Adrenal gland (tissue), 9 donors: ENCODE measurements at regions not wholly inside any gene's neighbourhood (a gene's known extent, or its start where the extent isn't known, plus 50 kb on each side); places are given as distances from the start of the nearest gene placed in this dataset.
"Not testable (repeated sequence)": the region's sequence is repeated elsewhere in the genome, so short reads cannot be mapped to it uniquely, and the experiment has no call there.

Experiments used
- DNase-seq, 7 donors: peaks; one replicate each; pipeline ENCODE4 v3.0.0-alpha.2; 2019 to 2020
- H3K27ac ChIP-seq, 5 donors: fragments of 200-600 bp; sonication (generic) in 4 of 5; 1 replicate in 3 of 5; 2 replicates in 2 of 5; pipeline versions ENCODE4 v1.5.1 to v1.8.0; 2016 to 2020; ENCODE audit warnings: mild to moderate bottlenecking in 1 of 5
- H3K27me3 ChIP-seq: fragments of 200-600 bp; 2 replicates; pipeline ENCODE4 v1.8.0; 2021
- H3K36me3 ChIP-seq, 2 donors: fragments of 200-600 bp; replicated peaks in 1 of 2; 1 replicate in 1 of 2; 2 replicates in 1 of 2; pipeline versions ENCODE4 v1.5.1 to v1.8.0; 2018 to 2022
- H3K4me1 ChIP-seq, 2 donors: fragments of 200-600 bp; replicated peaks in 1 of 2; 1 replicate in 1 of 2; 2 replicates in 1 of 2; pipeline versions ENCODE4 v1.5.1 to v1.8.0; 2018 to 2021
- H3K4me3 ChIP-seq, 4 donors: fragments of 200-600 bp; sonication (generic) in 3 of 4; one replicate each; pipeline ENCODE4 v1.5.1; 2016 to 2018
- H3K9me3 ChIP-seq, 3 donors: fragments of 200-600 bp; sonication (generic) in 1 of 3; replicated peaks in 1 of 3; 1 replicate in 2 of 3; 2 replicates in 1 of 3; pipeline versions ENCODE4 v1.5.1 to v1.8.0; 2016 to 2021
- POLR2A ChIP-seq, 2 donors: fragments of 450-650 bp; IDR thresholded peaks; one replicate each; pipeline ENCODE4 v1.6.1; 2017; ENCODE audit warnings: antibody characterized with exemption in 2 of 2, mild to moderate bottlenecking in 2 of 2, moderate library complexity in 1 of 2
- WGBS, 4 donors: extraction: QIAGEN DNeasy Blood & Tissue Kit in 2 of 4; methylation state at CpG; one replicate each; pipeline versions ENCODE4 v1.1.5 to v1.1.7; 2013 to 2017; 5-methylcytosine and 5-hydroxymethylcytosine counted together
- intact Hi-C, 2 donors: fragments of 100-400 bp; cut with DNase I; formaldehyde crosslinking; loops; one replicate each; pipeline versions ENCODE4 v1.14.1 to v1.15.0; 2022 to 2023
- TF ChIP-seq, protein P1 (sequence below), 6 experiments: fragments of 450-650 bp in 4 of 6; fragments of 200-600 bp in 2 of 6; sonication (generic) in 1 of 6; IDR thresholded peaks; 1 replicate in 5 of 6; 2 replicates in 1 of 6; pipeline versions ENCODE4 v1.5.1 to v1.8.0; 2016 to 2021; ENCODE audit warnings: antibody characterized with exemption in 6 of 6, mild to moderate bottlenecking in 2 of 6, moderate library complexity in 1 of 6
- donor health status: healthy with polysubstance abuse.
- donor health status: Bipolar disorder and iron deficiency.
- donor health status: DM: yes; HTN: yes; CAD: no.
- donor health status: DM: no; HTN: no; CAD: no.
- donor health status: DM: no; HTN: no; CAD: no.

GRCh38 chr16:29199626-29200025 lies 206.9 kb downstream of the NPIPB11 start:
- H3K27ac ChIP-seq, result peak overlapping the region in 4 of 5 donors; percentile 23 to 73 (median 49)

GRCh38 chr16:29198731-29199521 lies 207.6 kb downstream of the NPIPB11 start:
- WGBS, 4 donors, result 84 to 93% (median 89%) methylated on average over 8 to 23 of the region's 23 CpGs
- TF ChIP-seq, protein P1, sequence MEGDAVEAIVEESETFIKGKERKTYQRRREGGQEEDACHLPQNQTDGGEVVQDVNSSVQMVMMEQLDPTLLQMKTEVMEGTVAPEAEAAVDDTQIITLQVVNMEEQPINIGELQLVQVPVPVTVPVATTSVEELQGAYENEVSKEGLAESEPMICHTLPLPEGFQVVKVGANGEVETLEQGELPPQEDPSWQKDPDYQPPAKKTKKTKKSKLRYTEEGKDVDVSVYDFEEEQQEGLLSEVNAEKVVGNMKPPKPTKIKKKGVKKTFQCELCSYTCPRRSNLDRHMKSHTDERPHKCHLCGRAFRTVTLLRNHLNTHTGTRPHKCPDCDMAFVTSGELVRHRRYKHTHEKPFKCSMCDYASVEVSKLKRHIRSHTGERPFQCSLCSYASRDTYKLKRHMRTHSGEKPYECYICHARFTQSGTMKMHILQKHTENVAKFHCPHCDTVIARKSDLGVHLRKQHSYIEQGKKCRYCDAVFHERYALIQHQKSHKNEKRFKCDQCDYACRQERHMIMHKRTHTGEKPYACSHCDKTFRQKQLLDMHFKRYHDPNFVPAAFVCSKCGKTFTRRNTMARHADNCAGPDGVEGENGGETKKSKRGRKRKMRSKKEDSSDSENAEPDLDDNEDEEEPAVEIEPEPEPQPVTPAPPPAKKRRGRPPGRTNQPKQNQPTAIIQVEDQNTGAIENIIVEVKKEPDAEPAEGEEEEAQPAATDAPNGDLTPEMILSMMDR (IDR thresholded peaks at IDR 0.05), result no peak
- TF ChIP-seq POLR2A (IDR thresholded peaks at IDR 0.05), result no peak
- Histone ChIP-seq H3K27ac (peak overlapping the region in 3 of 5 donors; percentile 23 to 73 (median 61)), H3K4me1 (peaks cover 0 to 18% of the 10 kb centered on the region in 2 donors), H3K9me3 (no peaks in the 10 kb centered on the region), H3K36me3 (no peaks in the 10 kb centered on the region), H3K27me3 (no peaks in the 10 kb centered on the region), H3K4me3 (no peak overlapping the region)
- peak in 3 of 7 donors; percentile 16 to 47 (median 19) for DNase-seq
- intact Hi-C loops, result no loop called here

More at GRCh38 chr16:29199626-29200025, 206.9 kb downstream of the NPIPB11 start:
- DNase-seq, result peak in 3 of 7 donors; percentile 15 to 54 (median 24)
- intact Hi-C loops, H3K27me3 ChIP-seq, H3K4me3 ChIP-seq, H3K9me3 ChIP-seq, H3K36me3 ChIP-seq: not testable (repeated sequence)
- peaks cover 0 to 18% of the 10 kb centered on the region in 2 donors for H3K4me1 ChIP-seq
- 75 to 79% (median 76%) methylated on average over 12 to 15 of the region's 15 CpGs for WGBS, 4 donors

GRCh38 chr16:29198231-29198630 lies 208.3 kb downstream of the NPIPB11 start:
- H3K4me1 ChIP-seq, result peaks cover 0 to 18% of the 10 kb centered on the region in 2 donors

GRCh38 chr16:29197494-29198100 lies 208.9 kb downstream of the NPIPB11 start:
- 88 to 99% (median 97%) methylated on average over 5 of the region's 5 CpGs for WGBS, 4 donors
- peak in 3 of 7 donors; percentile 2 to 13 (median 3) for DNase-seq
- H3K27me3 ChIP-seq, H3K27ac ChIP-seq, intact Hi-C loops, H3K36me3 ChIP-seq, H3K9me3 ChIP-seq, H3K4me3 ChIP-seq: not testable (repeated sequence)
- H3K4me1 ChIP-seq, result peaks cover 0 to 18% of the 10 kb centered on the region in 2 donors

More at GRCh38 chr16:29198231-29198630, 208.3 kb downstream of the NPIPB11 start:
- 88 to 96% (median 93%) methylated on average over 4 of the region's 4 CpGs for WGBS, 4 donors
- intact Hi-C loops, result no loop called here
- Histone ChIP-seq H3K27me3 (no peaks in the 10 kb centered on the region), H3K4me3 (no peak overlapping the region), H3K27ac (no peak overlapping the region), H3K36me3 (no peaks in the 10 kb centered on the region), H3K9me3 (no peaks in the 10 kb centered on the region)
- no peak for TF ChIP-seq POLR2A (IDR thresholded peaks at IDR 0.05)
- TF ChIP-seq, protein P1 (IDR thresholded peaks at IDR 0.05), result no peak
- peak in 3 of 7 donors; percentile 1 to 36 (median 5) for DNase-seq

DNA sequence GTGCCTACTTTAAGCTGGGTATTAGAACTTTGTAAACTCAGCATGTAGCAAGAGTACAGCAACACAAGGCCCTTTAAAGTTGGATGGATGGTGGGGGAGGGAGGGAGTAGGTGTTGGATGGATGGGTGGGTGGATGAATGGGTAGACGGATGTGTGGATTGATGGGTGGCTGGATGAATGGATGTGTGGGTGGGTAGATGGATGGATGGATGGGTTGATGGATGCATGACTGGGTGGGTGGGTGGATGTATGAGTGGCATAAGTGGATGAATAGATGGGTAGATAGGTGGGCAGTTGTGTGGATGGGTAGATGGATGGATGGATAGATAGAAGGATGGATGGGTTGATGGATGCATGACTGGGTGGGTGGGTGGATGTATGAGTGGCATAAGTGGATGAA lies 209.8 kb downstream of the NPIPB11 start:
- H3K4me1 ChIP-seq, result peaks cover 0 to 17% of the 10 kb centered on the region in 2 donors

DNA sequence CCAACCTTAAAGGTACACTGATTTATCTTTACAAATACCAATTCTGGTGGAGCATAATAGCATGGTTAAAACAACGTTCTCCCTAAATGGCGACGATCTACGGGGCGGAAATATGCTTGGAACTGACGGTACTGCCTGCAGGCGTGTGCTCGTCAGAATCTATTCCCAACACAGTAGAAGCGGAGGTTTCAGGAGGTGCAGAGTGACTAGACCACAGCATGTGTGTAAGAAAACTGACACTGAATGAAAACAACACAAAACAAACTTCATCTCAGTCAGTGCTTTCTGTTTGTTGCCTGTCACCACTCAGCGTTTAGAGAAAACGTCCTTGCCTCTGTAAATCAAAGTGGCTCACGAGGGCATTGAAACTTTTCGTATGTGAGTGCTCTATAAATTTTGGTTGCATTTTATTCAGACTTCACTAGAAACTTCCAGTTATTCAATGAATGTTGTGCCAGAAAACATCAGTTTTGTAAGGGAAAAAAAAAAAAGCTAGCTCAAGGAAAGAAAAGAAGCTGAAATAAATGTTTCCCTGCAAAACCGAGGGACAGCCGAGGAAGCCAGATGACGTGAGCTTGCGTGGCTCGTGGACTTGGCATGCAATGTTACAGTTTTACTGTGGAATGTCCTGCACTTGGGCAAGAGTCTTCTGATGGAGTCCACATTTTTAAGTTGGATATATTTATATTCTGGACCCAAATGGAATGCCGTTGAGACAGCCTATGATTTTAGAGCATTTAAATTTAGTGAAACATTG lies 210.4 kb downstream of the LAT start:
- WGBS, 4 donors, result 59 to 66% (median 64%) methylated on average over 18 to 19 of the region's 19 CpGs

More for the DNA sequence above, 209.8 kb downstream of the NPIPB11 start:
- intact Hi-C loops, H3K27ac ChIP-seq, H3K27me3 ChIP-seq, H3K9me3 ChIP-seq, H3K4me3 ChIP-seq, H3K36me3 ChIP-seq: not testable (repeated sequence)
- 96 to 100% (median 98%) methylated on average over 1 of the region's 1 CpG for WGBS, 4 donors
- DNase-seq, result peak in 3 of 7 donors; percentile 5 to 42 (median 9)

GRCh38 chr16:29194185-29194844 lies 209.5 kb downstream of the LAT start:
- H3K36me3 ChIP-seq, H3K27ac ChIP-seq, intact Hi-C loops, H3K4me3 ChIP-seq, H3K27me3 ChIP-seq, H3K4me1 ChIP-seq, H3K9me3 ChIP-seq: not testable (repeated sequence)
- DNase-seq, result peak in 3 of 7 donors; percentile 3 to 6 (median 5)
- 88 to 94% (median 90%) methylated on average over 10 to 18 of the region's 21 CpGs for WGBS, 4 donors

More for the DNA sequence above, 210.4 kb downstream of the LAT start:
- H3K4me1 ChIP-seq, intact Hi-C loops, H3K36me3 ChIP-seq, H3K4me3 ChIP-seq, H3K9me3 ChIP-seq, H3K27me3 ChIP-seq: not testable (repeated sequence)
- H3K27ac ChIP-seq, result peak overlapping the region in 3 of 5 donors; percentile 16 to 71 (median 46)
- DNase-seq, result peak in 5 of 7 donors; percentile 13 to 74 (median 45)

GRCh38 chr16:29193634-29194033 lies 208.8 kb downstream of the LAT start:
- 80 to 95% (median 88%) methylated on average over 12 to 13 of the region's 13 CpGs for WGBS, 4 donors
- H3K27me3 ChIP-seq, H3K9me3 ChIP-seq, H3K4me3 ChIP-seq, H3K4me1 ChIP-seq, intact Hi-C loops, H3K36me3 ChIP-seq, H3K27ac ChIP-seq: not testable (repeated sequence)
- DNase-seq, result peak in 4 of 7 donors; percentile 12 to 46 (median 12)
